ENCODE measurements at regions not wholly inside any gene's neighbourhood (a gene's known extent, or its start where the extent isn't known, plus 50 kb on each side); places are given as distances from the start of the nearest gene placed in this dataset.

- TF ChIP-seq POLR2AphosphoS5 (IDR thresholded peaks at IDR 0.05; ENCODE audit: low read depth, low read length), result no peak
- TF ChIP-seq ATF3 (IDR thresholded peaks at IDR 0.05), result no peak
- TF ChIP-seq CTCF (IDR thresholded peaks at IDR 0.05 in 2 of 3, conservative IDR thresholded peaks at IDR 0.05 in 1 of 3; ENCODE audit: borderline replicate concordance in 1 of 3, insufficient read depth in 1 of 3, low read depth in 2 of 3, low read length in 2 of 3), result no peak
- no peak for TF ChIP-seq REST (IDR thresholded peaks at IDR 0.05; ENCODE audit: low read depth)
- no peak for TF ChIP-seq RAD21 (IDR thresholded peaks at IDR 0.05; ENCODE audit: low read depth)
- no peak for TF ChIP-seq JUND (IDR thresholded peaks at IDR 0.05)
- no peak for TF ChIP-seq TCF7L2 (IDR thresholded peaks at IDR 0.05; ENCODE audit: borderline replicate concordance, extremely low read depth, insufficient read depth, insufficient read length)
Measured at GRCh38 chr7:38330039-38330438, 56.6 kb upstream of the TARP start.

All from HCT116 (cell line).